ENCODE measurements at regions not wholly inside any gene's neighbourhood (a gene's known extent, or its start where the extent isn't known, plus 50 kb on each side); places are given as distances from the start of the nearest gene placed in this dataset.

DNA sequence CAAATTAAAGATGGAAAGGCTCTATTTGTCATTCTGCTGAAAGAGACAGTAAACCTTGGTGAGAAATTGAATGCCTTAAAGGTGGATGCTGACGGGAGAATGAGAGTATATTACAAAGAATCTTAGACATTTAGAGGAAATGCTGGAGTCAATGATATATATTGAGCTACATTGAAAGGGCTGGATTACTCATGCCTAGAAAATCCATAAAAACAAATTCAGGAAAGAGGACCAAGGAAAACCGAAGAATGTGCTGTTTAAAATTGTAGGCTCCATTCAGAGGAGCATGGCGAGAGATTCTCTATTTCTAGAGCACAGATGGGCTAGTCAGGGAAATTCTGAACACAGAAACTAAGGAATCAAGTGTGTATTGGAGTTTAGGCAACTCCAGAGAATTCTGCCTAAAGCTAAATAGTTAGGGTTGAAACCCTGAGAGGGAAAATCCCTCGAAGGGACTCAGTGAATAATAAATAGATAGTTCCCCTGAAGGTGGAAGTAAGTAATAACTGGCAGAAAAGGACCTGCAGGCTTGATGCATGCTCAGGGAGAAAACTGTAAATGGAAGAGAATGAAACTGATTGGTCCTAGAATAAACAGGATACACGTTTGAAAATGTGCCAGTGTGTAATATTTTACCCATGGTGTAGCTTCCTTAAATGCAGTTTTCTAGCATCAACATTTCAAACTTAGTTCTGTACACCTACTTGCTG lies 1532.4 kb upstream of the TENM3 start:
- no peak for ATAC-seq
- no peak for TF ChIP-seq POLR2A (IDR thresholded peaks at IDR 0.05)
- TF ChIP-seq, protein P1, sequence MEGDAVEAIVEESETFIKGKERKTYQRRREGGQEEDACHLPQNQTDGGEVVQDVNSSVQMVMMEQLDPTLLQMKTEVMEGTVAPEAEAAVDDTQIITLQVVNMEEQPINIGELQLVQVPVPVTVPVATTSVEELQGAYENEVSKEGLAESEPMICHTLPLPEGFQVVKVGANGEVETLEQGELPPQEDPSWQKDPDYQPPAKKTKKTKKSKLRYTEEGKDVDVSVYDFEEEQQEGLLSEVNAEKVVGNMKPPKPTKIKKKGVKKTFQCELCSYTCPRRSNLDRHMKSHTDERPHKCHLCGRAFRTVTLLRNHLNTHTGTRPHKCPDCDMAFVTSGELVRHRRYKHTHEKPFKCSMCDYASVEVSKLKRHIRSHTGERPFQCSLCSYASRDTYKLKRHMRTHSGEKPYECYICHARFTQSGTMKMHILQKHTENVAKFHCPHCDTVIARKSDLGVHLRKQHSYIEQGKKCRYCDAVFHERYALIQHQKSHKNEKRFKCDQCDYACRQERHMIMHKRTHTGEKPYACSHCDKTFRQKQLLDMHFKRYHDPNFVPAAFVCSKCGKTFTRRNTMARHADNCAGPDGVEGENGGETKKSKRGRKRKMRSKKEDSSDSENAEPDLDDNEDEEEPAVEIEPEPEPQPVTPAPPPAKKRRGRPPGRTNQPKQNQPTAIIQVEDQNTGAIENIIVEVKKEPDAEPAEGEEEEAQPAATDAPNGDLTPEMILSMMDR (IDR thresholded peaks at IDR 0.05), result no peak
- no peaks in the 10 kb centered on the region for H3K27me3 ChIP-seq
- no peak for DNase-seq
- no peak overlapping the region for H3K4me3 ChIP-seq
- H3K9me3 ChIP-seq, result no peaks in the 10 kb centered on the region
- H3K36me3 ChIP-seq (replicated peaks in 1 of 2; ENCODE audit: insufficient read depth in 1 of 2, low read depth in 2 of 2), result no peaks in the 10 kb centered on the region
- no peaks in the 10 kb centered on the region for H3K4me1 ChIP-seq
- 48 to 50% methylated on average over 5 of the region's 5 CpGs for WGBS, 2 donors
- intact Hi-C loops (cut with DNase I), result no loop called here
- no peak overlapping the region for H3K27ac ChIP-seq

DNA sequence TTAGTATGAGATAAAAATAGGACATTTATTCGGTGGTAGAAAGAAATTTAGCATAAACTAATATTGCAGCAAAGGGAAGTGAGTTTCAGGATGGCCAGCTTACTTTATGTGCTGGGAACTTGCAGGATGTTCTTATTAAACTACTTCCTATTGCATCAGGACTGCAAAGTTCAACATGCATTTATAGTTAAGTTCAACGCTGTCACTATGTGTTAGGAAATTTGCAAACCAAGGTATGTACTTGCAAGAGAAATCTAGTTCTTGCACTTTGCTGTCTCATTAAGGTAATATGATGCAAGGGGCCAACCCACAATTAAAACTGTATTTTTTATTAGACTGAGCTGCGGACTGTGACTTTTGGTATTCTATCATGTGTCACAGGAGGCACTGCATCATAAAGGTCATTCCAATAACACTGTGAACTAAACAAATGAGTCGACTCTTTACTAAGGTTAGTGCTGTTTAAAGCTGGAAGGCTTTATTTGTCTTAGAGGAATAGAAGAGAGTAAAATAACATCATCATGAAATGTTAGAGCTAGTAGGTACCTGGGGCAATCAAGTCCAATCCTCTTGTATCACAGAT lies 1525.7 kb upstream of the TENM3 start:
- DNase-seq (no peak), ATAC-seq (no peak)
- 54 to 66% methylated on average over 4 of the region's 4 CpGs for WGBS, 2 donors
- H3K36me3 ChIP-seq (replicated peaks in 1 of 2; ENCODE audit: insufficient read depth in 1 of 2, low read depth in 2 of 2), result no peaks in the 10 kb centered on the region
- no peaks in the 10 kb centered on the region for H3K9me3 ChIP-seq
- no peaks in the 10 kb centered on the region for H3K4me1 ChIP-seq
- H3K4me3 ChIP-seq, result no peak overlapping the region
- no peaks in the 10 kb centered on the region for H3K27me3 ChIP-seq
- H3K27ac ChIP-seq, result no peak overlapping the region
- TF ChIP-seq POLR2A (IDR thresholded peaks at IDR 0.05), result no peak
- TF ChIP-seq, protein P1 (IDR thresholded peaks at IDR 0.05), result no peak
- intact Hi-C loops (cut with DNase I), result no loop called here

GRCh38 chr4:180721356-180721755 lies 1521.8 kb upstream of the TENM3 start:
- no peak for DNase-seq
- TF ChIP-seq POLR2A (IDR thresholded peaks at IDR 0.05), result no peak
- TF ChIP-seq, protein P1 (IDR thresholded peaks at IDR 0.05), result no peak
- 60% methylated on average over 6 of the region's 6 CpGs for WGBS, 2 donors
- no peaks in the 10 kb centered on the region for H3K9me3 ChIP-seq
- no peak for ATAC-seq
- H3K4me1 ChIP-seq, result no peaks in the 10 kb centered on the region
- H3K36me3 ChIP-seq (replicated peaks in 1 of 2; ENCODE audit: insufficient read depth in 1 of 2, low read depth in 2 of 2), result no peaks in the 10 kb centered on the region
- H3K27me3 ChIP-seq, result no peaks in the 10 kb centered on the region
- no peak overlapping the region for H3K27ac ChIP-seq
- intact Hi-C loops (cut with DNase I), result no loop called here
- H3K4me3 ChIP-seq, result no peak overlapping the region

DNA sequence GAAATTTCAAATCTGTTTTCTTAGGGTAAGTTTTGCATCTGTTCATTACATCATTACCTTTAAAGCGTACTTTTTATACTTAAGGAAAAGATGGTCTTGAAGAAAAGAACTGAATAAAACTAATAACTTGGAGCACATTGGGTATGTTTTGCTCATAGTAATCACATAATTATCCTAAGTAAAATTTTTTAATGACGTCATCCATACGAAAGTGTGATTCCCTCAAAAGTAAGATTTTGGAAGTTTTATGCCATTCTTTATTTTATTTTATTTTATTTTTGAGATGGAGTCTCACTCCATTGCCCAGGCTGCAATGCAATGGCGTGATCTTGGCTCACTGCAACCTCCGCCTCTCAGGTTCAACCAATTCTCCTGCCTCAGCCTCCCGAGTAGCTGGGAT lies 1516.6 kb upstream of the TENM3 start:
- ATAC-seq, result no peak
- Histone ChIP-seq H3K27ac (no peak overlapping the region), H3K4me3 (no peak overlapping the region), H3K4me1 (no peaks in the 10 kb centered on the region), H3K36me3 (replicated peaks in 1 of 2; ENCODE audit: insufficient read depth in 1 of 2, low read depth in 2 of 2) (no peaks in the 10 kb centered on the region), H3K9me3 (no peaks in the 10 kb centered on the region), H3K27me3 (no peaks in the 10 kb centered on the region)
- intact Hi-C loops (cut with DNase I), result no loop called here
- WGBS, 2 donors, result 63 to 68% methylated on average over 6 of the region's 6 CpGs
- TF ChIP-seq, protein P1 (IDR thresholded peaks at IDR 0.05), result no peak
- no peak for TF ChIP-seq POLR2A (IDR thresholded peaks at IDR 0.05)
- DNase-seq, result no peak

DNA sequence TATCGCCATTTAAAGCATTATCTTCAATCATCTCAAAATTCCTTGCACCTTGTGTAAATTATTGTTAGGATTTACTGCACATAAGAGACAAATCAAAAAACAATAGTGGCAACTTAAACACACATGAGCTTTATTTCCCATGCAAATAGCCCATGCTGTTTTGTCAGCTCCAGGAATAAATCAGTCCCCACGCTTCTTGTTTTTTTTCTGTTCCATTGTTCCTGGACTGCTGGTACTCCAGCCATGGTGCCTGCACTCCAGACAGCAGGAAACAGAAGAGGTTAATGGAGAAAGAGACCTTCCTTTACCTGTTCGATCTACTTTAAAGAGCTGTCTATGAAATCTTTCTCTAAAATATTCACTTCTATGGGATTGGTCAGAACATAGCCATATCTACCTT lies 1515.7 kb upstream of the TENM3 start:
- Histone ChIP-seq H3K36me3 (replicated peaks in 1 of 2; ENCODE audit: insufficient read depth in 1 of 2, low read depth in 2 of 2) (no peaks in the 10 kb centered on the region), H3K27me3 (no peaks in the 10 kb centered on the region), H3K27ac (no peak overlapping the region), H3K4me1 (no peaks in the 10 kb centered on the region), H3K9me3 (no peaks in the 10 kb centered on the region), H3K4me3 (no peak overlapping the region)
- DNase-seq (no peak), ATAC-seq (no peak)
- intact Hi-C loops (cut with DNase I), result no loop called here
- WGBS, 2 donors, result 55 to 71% methylated on average over 3 of the region's 3 CpGs
- TF ChIP-seq, protein P1 (IDR thresholded peaks at IDR 0.05), result no peak
- TF ChIP-seq POLR2A (IDR thresholded peaks at IDR 0.05), result no peak
